SK-N-MC (cell line): ENCODE measurements at regions not wholly inside any gene's neighbourhood (a gene's known extent, or its start where the extent isn't known, plus 50 kb on each side); places are given as distances from the start of the nearest gene placed in this dataset.
"Not testable (repeated sequence)": the region's sequence is repeated elsewhere in the genome, so short reads cannot be mapped to it uniquely, and the experiment has no call there.

ENCODE experiments used
- EZH2 ChIP-seq: fragments of 200-600 bp; sonication (generic); IDR thresholded peaks from one replicate; pipeline ENCODE4 v1.6.1; 2017; ENCODE audit warnings: antibody characterized with exemption
- FOXP2 ChIP-seq: optimal IDR thresholded peaks from 2 replicates; pipeline ENCODE3; 2011; ENCODE audit warnings: mild to moderate bottlenecking, moderate library complexity; ENCODE audit not compliant: insufficient read depth; ENCODE audit errors: extremely low read length, control extremely low read depth
- POLR2AphosphoS5 ChIP-seq: IDR thresholded peaks from 2 replicates; pipeline ENCODE4 v1.6.1; 2012; ENCODE audit warnings: mild to moderate bottlenecking, low read depth, low read length, borderline replicate concordance

GRCh38 chr2:91499431-91500050 is 2808.1 kb downstream of the RPIA start:
- TF ChIP-seq POLR2AphosphoS5, EZH2, FOXP2: not testable (repeated sequence)
